Tibial nerve (tissue), 4 donors: ENCODE measurements at regions not wholly inside any gene's neighbourhood (a gene's known extent, or its start where the extent isn't known, plus 50 kb on each side); places are given as distances from the start of the nearest gene placed in this dataset.

Experiments used
- EP300 ChIP-seq, 2 donors: sonication (generic); formaldehyde crosslinking; IDR thresholded peaks; one replicate each; pipeline ENCODE4 v1.6.1; 2017; ENCODE audit warnings: antibody characterized with exemption in 2 of 2, mild to moderate bottlenecking in 1 of 2
- POLR2A ChIP-seq, 2 donors: fragments of 450-650 bp; IDR thresholded peaks; one replicate each; pipeline ENCODE4 v1.6.1; 2017; ENCODE audit warnings: antibody characterized with exemption in 2 of 2, mild to moderate bottlenecking in 2 of 2, moderate library complexity in 2 of 2
- TF ChIP-seq, protein P1 (sequence below), 5 experiments: fragments of 200-600 bp in 3 of 5; fragments of 450-650 bp in 2 of 5; sonication (generic) in 3 of 5; IDR thresholded peaks; one replicate each; pipeline ENCODE4 v1.5.1; 2016 to 2019; ENCODE audit warnings: antibody characterized with exemption in 5 of 5, mild to moderate bottlenecking in 3 of 5, moderate library complexity in 2 of 5

DNA sequence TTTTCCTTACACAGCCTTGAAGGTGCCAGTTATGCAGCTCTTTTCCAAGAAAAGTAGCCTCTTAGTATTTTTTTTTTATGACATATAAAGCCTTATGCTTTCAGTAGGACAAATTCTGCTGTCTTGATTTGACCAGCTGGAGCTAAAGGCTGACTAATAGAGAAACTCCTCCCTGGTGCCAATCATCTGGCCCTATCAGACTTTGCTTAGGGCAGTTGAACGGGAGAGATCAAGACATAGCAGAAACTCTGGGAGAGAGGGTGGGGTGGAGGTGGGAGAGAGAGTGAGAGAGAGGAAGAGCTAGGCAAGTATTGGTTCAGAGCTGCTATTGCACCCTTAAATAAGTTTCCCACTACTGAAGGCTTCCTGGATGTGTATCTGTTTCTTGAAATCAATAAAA is 100.2 kb downstream of the SEC61B start:
- TF ChIP-seq, protein P1, sequence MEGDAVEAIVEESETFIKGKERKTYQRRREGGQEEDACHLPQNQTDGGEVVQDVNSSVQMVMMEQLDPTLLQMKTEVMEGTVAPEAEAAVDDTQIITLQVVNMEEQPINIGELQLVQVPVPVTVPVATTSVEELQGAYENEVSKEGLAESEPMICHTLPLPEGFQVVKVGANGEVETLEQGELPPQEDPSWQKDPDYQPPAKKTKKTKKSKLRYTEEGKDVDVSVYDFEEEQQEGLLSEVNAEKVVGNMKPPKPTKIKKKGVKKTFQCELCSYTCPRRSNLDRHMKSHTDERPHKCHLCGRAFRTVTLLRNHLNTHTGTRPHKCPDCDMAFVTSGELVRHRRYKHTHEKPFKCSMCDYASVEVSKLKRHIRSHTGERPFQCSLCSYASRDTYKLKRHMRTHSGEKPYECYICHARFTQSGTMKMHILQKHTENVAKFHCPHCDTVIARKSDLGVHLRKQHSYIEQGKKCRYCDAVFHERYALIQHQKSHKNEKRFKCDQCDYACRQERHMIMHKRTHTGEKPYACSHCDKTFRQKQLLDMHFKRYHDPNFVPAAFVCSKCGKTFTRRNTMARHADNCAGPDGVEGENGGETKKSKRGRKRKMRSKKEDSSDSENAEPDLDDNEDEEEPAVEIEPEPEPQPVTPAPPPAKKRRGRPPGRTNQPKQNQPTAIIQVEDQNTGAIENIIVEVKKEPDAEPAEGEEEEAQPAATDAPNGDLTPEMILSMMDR (IDR thresholded peaks at IDR 0.05): no peak
- no peak for TF ChIP-seq POLR2A (IDR thresholded peaks at IDR 0.05)
- no peak for TF ChIP-seq EP300 (IDR thresholded peaks at IDR 0.05)
